GM18858 (cell line): ENCODE measurements at regions not wholly inside any gene's neighbourhood (a gene's known extent, or its start where the extent isn't known, plus 50 kb on each side); places are given as distances from the start of the nearest gene placed in this dataset.
"Not testable (repeated sequence)": the region's sequence is repeated elsewhere in the genome, so short reads cannot be mapped to it uniquely, and the experiment has no call there.

Experiments used
- ATAC-seq: cut with Tn5 transposase; IDR thresholded peaks from one replicate; pipeline ENCODE4 v1.9.1; 2021; ENCODE audit not compliant: unreplicated experiment

GRCh38 chr2:199216253-199216652 lies 241.5 kb downstream of the SATB2 start:
- peak; percentile 61 for ATAC-seq

DNA sequence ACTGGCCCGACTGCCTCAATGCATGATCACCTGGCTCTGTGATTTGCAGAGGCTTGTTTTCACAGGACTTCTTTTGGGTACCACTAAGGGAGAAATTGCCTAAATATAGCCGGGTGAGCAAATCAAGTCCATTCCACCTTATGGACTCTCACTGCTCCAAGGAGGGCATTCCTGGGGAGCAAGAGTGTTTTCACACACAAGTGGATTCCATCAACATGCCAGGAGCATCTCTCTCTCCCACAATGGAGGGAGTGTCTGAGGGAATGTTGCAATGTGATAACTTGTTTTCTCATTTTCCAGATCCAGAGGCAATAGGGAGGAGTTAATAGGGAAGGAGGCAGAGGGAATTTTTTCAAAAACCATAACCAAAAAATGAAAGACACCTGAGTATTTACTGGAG lies 250.7 kb downstream of the SATB2 start:
- ATAC-seq, result no peak

- no peak for ATAC-seq
These were observed 251.2 kb downstream of the SATB2 start for GRCh38 chr2:199206536-199206935.

- no peak for ATAC-seq
These were observed 254.8 kb downstream of the SATB2 start for GRCh38 chr2:199202964-199203363.

DNA sequence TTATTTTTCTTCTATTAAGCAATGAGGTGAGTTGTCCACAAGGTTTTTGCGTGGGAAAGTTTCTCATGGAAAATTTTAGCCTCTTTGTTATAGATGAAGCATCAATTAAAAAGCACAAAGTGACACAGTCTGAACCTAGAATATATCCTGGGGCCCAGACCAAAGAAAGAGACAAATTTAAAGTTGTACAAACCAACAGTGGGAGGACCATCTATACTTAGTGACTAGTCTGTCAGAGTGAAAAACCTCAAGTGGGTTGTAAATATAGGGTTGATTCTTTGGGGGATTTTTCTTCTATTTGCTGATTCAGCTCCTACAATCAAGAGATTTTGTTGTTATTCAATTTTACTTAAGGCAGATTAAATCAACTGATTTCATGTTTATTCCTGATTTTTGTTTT lies 256.2 kb downstream of the SATB2 start:
- no peak for ATAC-seq

DNA sequence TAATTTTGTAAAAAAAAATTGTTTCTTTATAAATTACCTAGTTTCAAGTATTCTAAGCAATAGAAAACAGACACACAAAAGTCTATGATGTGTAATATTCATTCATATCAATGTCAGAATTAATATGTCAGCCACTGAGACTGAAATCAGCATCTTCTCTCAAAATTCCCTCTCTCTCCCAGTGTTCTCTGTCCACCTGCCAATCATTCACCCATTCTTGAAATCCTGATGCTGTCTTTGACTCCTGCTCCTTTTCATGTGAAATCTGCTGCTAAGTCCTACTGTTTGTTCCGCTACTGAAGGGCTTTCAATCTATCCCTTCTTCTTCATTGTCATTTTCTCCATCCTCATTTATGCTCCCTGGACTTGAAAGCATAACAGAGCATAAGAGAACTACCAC lies 257.9 kb downstream of the SATB2 start:
- no peak for ATAC-seq

- no peak for ATAC-seq
These were observed 260.3 kb downstream of the SATB2 start for GRCh38 chr2:199197448-199197847.

DNA sequence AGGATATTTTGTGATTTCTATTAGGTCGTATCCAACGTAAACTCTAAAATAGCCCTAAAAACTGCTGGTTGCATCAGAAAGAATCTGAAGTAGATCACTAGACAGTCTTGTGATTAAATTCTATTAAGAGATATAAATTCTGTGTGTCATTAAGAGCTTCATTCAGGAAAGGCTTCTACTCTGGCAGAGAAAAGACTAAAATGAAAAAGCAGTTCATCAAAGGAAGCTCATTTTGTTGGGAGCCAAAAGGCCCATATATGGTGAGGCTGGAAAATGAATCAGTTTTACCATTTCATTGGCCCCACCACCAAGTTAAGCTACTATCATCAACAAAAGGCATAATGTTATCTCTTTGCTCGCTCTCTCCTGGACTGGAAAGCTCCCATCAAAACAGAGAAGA lies 261.1 kb downstream of the SATB2 start:
- ATAC-seq, result no peak

DNA sequence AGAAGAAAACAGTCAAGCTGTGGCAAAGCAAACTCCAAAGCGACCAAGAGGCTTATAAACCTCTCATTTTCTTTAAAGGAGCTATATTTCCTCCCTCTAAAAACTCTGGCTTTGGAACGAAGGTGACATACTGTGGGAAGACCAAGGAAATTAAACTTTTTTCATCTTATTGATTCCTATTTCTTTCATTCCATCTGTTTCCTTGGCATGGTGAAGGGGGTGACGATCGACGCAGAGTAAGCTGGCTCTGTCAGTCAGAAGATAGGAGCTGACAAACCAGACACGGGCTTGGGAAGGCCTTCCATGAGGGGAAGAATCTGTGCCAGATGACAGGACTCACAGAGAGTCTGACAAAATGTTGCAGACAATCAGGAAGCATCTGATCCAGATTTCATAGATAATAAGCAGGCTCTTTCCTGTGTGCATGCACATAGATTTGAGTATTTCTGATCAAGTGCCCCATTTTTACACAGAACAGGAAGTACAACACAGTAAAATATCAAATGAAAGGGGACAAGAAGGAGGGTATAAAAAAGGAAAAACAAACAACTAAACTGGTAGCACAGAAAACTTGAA lies 261.7 kb downstream of the SATB2 start:
- no peak for ATAC-seq

DNA sequence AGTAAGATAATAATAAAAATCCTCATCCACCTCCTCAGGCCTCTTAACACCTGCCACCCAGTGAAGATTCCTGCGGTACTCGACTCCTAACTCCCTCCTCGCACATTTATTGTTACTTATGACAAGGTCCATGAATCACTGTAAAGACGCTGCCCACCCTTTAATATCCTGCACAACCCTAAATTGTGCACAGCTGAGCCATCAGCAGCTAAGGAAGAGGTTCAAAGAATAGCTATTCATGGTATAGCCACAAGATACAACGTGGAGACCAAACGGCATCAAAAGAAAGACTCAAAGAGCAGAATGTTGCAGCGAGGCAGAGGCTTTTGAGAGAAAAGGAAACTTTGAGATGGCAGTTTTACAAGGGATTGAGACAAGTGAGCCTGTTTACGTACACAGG lies 266.3 kb downstream of the SATB2 start:
- no peak for ATAC-seq

- no peak for ATAC-seq
These were observed 268.5 kb downstream of the SATB2 start for GRCh38 chr2:199189229-199189628.

- ATAC-seq, result no peak
These were observed 271.4 kb downstream of the SATB2 start for GRCh38 chr2:199186301-199186751.

DNA sequence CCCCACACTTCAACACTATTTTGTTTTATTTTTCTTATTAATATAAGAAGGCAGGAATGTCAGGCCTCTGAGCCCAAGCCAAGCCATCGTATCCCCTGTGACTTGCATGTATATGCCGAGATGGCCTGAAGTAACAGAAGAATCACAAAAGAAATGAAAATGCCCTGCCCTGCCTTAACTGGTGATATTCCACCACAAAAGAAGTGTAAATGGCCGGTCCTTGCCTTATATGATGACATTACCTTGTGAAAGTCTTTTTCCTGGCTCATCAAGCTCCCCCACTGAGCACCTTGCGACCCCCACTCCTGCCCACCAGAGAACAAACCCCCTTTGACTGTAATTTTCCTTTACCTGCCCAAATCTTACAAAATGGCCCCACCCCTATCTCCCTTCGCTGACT lies 272.6 kb downstream of the SATB2 start:
- not testable (repeated sequence) for ATAC-seq

DNA sequence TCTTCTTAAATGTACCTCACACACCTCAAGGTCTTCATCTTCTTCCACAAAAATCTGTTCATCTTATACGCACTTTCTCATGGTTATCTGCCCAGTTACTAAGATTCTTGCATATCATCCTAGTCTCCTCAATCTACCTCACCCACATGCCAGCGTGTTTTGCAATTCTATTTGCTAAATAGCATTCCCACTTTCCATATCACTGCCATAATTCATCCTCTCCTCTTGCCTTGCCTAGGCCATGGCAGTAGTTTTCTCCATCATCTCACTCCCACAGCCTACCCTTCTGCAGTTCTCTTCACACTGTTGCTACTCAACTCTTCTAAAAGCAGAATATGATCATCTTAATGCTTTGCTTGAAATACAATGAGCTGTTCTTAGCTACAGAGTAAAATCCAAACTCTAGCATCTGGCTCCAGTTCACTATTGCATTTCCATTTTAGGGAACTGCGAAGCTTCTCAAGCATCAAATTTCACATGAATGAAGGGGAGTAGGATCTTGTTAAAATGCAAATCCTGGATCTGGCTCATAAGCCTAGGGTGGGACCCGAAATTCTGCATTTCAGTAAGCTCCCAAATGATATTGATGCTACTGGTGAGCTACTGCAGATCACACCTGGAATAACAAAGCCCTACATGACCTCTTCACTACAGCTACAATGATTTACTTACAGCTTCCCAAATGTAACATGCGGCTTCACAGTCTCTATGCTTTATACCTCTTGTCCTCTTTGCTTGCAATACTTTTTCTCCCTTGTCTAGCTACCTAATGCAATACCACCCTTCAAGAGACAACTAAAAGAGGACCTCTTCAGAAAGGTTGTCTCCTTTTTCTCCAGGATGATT lies 293.9 kb downstream of the SATB2 start:
- ATAC-seq, result no peak

- no peak for ATAC-seq
These were observed 296.9 kb downstream of the SATB2 start for GRCh38 chr2:199160677-199161465.

- ATAC-seq, result no peak
These were observed 297.7 kb downstream of the SATB2 start for GRCh38 chr2:199160081-199160480.

DNA sequence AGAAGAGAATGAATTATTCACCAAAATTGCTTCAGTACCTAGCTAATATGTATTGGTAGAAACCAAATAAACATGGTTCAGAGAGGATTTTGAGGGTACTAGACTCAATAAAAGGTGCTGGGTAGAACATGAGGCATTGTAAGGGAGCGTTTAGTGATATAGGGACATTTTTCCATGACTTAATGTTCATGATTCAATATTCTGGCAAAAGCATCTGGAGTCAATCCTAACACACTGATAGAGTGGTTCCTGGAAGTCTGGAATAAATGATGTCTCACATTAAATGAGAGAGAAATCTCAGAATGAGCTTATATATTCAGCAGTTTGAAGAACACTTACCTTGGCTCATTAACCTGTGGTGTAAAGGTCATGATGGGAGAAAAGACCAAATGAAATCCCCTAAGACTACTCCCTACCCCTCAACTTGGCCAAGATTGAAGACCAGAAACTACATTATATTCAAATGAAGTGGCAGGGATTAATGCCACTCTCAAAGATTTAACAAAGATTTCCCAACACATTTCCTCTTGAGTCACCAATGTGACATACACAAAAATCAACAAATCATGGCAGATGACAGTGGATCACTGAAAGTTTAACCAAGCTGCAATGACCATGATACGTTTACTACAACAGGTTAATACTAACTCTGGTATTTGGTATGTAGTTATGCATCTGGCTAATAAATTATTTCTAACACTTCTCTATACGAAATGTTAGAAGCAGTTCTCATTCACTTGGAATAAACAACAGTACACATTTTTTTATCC lies 309.5 kb downstream of the SATB2 start:
- no peak for ATAC-seq

GRCh38 chr2:199147216-199147615 lies 310.5 kb downstream of the SATB2 start:
- no peak for ATAC-seq

DNA sequence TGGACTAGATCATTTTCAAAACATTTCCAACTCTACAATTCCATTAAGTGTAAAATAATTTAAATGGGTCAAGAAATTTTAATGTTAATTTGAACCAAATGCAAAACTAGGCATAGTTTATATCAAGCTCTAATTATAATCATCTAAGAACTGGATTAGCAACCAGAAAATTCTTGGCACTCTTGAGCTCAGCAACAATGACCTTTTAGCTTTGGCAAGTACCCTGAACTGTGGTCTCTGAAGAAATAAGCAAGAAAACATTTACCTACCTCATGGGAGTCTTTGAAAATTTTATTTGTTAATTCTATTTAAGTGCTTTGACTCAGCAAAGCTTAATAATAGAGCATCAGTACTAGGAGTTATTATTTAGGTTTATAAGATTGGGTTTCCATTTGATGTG lies 313.2 kb downstream of the SATB2 start:
- ATAC-seq, result no peak

GRCh38 chr2:199144036-199144435 lies 313.7 kb downstream of the SATB2 start:
- ATAC-seq, result no peak

DNA sequence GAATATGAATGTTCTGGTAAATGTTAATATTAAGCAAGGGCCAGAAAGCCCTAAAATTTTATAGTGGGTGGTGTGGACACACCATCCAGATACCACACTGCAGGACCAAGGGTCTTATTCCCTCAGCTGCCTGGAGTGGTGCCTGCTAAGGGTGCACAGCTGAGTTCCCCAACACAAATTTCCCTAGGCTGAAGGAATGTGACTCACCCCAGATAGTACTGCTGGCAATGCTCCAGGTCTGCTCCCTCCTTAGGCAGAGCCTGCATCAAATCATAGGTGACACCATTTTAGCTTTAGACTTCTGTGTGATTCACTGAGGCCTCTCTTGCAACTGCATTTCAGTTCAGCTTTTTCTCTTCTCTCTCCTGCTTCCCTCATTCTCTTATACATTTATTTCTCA lies 321.1 kb downstream of the SATB2 start:
- ATAC-seq, result no peak
